ENCODE measurements at regions not wholly inside any gene's neighbourhood (a gene's known extent, or its start where the extent isn't known, plus 50 kb on each side); places are given as distances from the start of the nearest gene placed in this dataset.

DNA sequence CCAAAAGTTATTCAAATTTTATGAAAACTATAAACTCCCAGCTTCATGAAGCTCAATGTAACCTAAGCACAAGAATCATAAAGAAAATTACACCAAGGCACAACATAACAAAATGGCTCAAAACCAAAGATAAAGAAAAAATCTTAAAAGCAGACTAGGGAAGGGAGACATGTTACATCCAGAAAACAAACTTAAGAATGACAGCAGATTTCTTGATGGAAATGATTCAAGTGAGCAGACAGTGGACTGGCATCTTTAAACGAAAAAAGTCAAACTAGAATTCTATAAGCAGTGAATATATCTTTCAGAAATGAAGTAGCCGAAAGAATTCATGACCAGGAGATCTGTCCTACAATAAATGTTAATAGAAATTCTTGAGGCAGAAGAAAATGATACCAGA lies 75.6 kb downstream of the SHANK2 start:
- ATAC-seq (ENCODE audit: insufficient number of reproducible peaks, low FRiP score, low read depth) = no peak
- no peak for DNase-seq (ENCODE audit: low spot score)
- TF ChIP-seq, protein P1, sequence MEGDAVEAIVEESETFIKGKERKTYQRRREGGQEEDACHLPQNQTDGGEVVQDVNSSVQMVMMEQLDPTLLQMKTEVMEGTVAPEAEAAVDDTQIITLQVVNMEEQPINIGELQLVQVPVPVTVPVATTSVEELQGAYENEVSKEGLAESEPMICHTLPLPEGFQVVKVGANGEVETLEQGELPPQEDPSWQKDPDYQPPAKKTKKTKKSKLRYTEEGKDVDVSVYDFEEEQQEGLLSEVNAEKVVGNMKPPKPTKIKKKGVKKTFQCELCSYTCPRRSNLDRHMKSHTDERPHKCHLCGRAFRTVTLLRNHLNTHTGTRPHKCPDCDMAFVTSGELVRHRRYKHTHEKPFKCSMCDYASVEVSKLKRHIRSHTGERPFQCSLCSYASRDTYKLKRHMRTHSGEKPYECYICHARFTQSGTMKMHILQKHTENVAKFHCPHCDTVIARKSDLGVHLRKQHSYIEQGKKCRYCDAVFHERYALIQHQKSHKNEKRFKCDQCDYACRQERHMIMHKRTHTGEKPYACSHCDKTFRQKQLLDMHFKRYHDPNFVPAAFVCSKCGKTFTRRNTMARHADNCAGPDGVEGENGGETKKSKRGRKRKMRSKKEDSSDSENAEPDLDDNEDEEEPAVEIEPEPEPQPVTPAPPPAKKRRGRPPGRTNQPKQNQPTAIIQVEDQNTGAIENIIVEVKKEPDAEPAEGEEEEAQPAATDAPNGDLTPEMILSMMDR (IDR thresholded peaks at IDR 0.05) = no peak
- H3K4me1 ChIP-seq (ENCODE audit: control insufficient read depth in 1 of 2, low read depth in 2 of 2) = no peaks in the 10 kb centered on the region
- H3K27me3 ChIP-seq (replicated peaks; ENCODE audit: insufficient read depth) = no peaks in the 10 kb centered on the region
- no peaks in the 10 kb centered on the region for H3K36me3 ChIP-seq
- H3K4me3 ChIP-seq = no peak overlapping the region
- H3K27ac ChIP-seq = no peak overlapping the region
- H3K9me3 ChIP-seq = peaks cover 7% of the 10 kb centered on the region

DNA sequence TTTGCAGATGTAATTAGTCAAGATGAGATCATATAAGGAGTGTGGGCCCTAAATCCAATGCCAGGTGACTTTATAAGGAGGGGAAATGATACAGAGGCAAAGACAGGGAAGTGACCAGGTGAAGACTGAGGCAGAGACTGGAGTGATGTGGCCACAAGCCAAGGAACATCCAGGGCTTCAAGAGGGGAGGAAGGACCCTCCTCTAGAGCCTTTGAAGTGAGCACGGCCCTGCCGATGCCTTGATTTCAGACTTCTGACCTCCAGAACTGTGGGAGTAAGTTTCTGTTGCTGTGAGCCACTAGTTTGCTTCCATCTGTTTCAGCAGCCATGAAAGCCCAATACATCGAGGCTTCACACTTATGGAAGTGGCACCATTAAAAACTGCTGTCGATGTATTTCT lies 78.7 kb downstream of the SHANK2 start:
- H3K4me1 ChIP-seq (ENCODE audit: control insufficient read depth in 1 of 2, low read depth in 2 of 2) = no peaks in the 10 kb centered on the region
- ATAC-seq (ENCODE audit: insufficient number of reproducible peaks, low FRiP score, low read depth) = no peak
- DNase-seq (ENCODE audit: low spot score) = no peak
- H3K27me3 ChIP-seq (replicated peaks; ENCODE audit: insufficient read depth) = no peaks in the 10 kb centered on the region
- no peak overlapping the region for H3K27ac ChIP-seq
- peaks cover 7% of the 10 kb centered on the region for H3K9me3 ChIP-seq
- TF ChIP-seq, protein P1 (IDR thresholded peaks at IDR 0.05) = no peak
- no peaks in the 10 kb centered on the region for H3K36me3 ChIP-seq
- no peak overlapping the region for H3K4me3 ChIP-seq

DNA sequence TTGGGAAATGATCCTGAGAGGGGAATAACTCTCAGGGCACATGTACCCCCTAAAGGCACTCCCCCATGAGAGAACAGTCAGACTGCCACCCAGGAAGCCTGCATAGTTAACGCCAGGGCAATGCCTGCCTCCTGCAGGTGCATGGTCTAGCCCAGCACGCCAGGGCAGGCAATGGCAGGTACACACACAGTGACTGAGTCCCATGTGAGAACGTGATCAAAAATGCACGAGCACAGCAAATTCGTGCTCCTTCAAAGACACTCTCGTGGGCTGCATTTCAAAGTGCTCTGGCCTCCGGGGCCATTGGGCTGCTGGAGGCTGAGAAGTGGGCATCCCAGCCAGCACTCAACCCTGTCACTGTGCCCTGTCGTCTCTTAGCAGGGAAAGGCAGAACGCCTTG lies 79.7 kb downstream of the SHANK2 start:
- ATAC-seq (ENCODE audit: insufficient number of reproducible peaks, low FRiP score, low read depth) = no peak
- no peaks in the 10 kb centered on the region for H3K36me3 ChIP-seq
- no peak for DNase-seq (ENCODE audit: low spot score)
- H3K4me3 ChIP-seq = no peak overlapping the region
- H3K27me3 ChIP-seq (replicated peaks; ENCODE audit: insufficient read depth) = no peaks in the 10 kb centered on the region
- H3K4me1 ChIP-seq (ENCODE audit: control insufficient read depth in 1 of 2, low read depth in 2 of 2) = no peaks in the 10 kb centered on the region
- TF ChIP-seq, protein P1 (IDR thresholded peaks at IDR 0.05) = no peak
- peaks cover 7% of the 10 kb centered on the region for H3K9me3 ChIP-seq
- no peak overlapping the region for H3K27ac ChIP-seq

- Histone ChIP-seq H3K9me3 (peaks cover 1% of the 10 kb centered on the region), H3K4me1 (ENCODE audit: control insufficient read depth in 1 of 2, low read depth in 2 of 2) (no peaks in the 10 kb centered on the region), H3K27me3 (replicated peaks; ENCODE audit: insufficient read depth) (no peaks in the 10 kb centered on the region), H3K36me3 (no peaks in the 10 kb centered on the region), H3K4me3 (no peak overlapping the region), H3K27ac (no peak overlapping the region)
- ATAC-seq (ENCODE audit: insufficient number of reproducible peaks, low FRiP score, low read depth) = no peak
- TF ChIP-seq, protein P1 (IDR thresholded peaks at IDR 0.05) = no peak
- no peak for DNase-seq (ENCODE audit: low spot score)
Measured at GRCh38 chr11:71171576-71171975, 80.8 kb downstream of the SHANK2 start.

DNA sequence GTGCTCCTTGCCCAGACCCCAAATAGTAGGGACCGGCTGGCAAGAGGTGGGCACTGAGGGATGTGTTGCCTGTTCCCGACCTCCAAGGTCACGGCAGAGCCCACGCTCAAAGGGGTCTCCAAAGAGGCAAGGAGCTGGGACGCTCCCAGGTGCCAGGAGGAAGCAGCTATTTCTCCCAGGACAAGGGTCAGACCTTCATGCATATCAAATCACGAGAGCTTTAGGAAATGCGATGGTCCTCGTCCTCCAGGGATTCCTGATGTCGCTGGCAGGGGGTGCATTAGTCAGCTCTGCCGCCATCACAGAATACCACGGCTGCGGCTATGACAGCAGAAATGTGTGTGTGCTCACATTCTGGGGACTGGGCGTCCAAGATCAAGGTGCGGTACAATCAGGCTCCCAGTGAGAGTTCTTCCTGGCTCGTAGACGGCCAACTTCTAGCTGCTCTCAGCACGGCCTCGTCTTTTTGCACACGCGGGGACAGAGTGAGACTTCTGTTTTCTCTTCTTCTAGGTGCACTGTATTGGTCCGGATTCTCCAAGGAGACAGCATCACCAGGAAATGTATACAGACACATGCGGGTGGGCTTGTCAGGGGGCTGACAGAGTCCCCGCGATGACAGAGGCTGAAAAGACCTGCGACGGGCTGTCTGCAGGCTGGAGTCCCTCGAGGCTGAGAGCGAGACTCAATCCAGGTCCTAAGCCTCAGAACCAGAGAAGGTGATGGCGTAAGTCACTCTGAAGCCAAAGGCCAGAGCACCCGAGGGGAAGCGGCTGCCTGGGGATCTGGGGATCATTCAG lies 81.6 kb downstream of the SHANK2 start:
- DNase-seq (ENCODE audit: low spot score) = no peak
- H3K9me3 ChIP-seq = no peaks in the 10 kb centered on the region
- no peaks in the 10 kb centered on the region for H3K36me3 ChIP-seq
- no peak overlapping the region for H3K27ac ChIP-seq
- TF ChIP-seq, protein P1 (IDR thresholded peaks at IDR 0.05) = no peak
- no peak for ATAC-seq (ENCODE audit: insufficient number of reproducible peaks, low FRiP score, low read depth)
- no peaks in the 10 kb centered on the region for H3K27me3 ChIP-seq (replicated peaks; ENCODE audit: insufficient read depth)
- no peaks in the 10 kb centered on the region for H3K4me1 ChIP-seq (ENCODE audit: control insufficient read depth in 1 of 2, low read depth in 2 of 2)
- H3K4me3 ChIP-seq = no peak overlapping the region
